GM19328 (cell line): ENCODE measurements at regions not wholly inside any gene's neighbourhood (a gene's known extent, or its start where the extent isn't known, plus 50 kb on each side); places are given as distances from the start of the nearest gene placed in this dataset.

Experiments
- ATAC-seq: cut with Tn5 transposase; IDR thresholded peaks from one replicate; pipeline ENCODE4 v1.9.1; 2021; ENCODE audit warnings: mild to moderate bottlenecking, moderate library complexity; ENCODE audit not compliant: unreplicated experiment

DNA sequence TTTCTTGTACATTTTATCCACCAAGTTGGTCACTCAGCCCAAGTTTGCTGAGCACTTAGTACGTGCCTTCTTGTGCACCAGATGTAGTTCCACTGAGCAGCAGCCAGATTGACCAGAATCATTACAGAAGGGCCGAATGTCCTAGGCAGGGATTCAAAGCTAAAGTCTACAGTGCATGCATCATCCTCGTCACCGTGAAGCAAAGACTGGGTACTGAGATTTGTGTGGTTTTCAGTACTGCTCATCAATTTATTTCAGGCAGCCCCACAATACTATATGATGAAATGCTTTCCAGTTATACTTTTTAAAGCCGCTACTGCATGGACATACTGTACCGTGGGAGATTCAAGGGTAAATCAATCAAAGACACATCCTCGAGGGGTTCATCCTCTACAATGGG lies 227.0 kb downstream of the ARRDC4 start:
- ATAC-seq = no peak

DNA sequence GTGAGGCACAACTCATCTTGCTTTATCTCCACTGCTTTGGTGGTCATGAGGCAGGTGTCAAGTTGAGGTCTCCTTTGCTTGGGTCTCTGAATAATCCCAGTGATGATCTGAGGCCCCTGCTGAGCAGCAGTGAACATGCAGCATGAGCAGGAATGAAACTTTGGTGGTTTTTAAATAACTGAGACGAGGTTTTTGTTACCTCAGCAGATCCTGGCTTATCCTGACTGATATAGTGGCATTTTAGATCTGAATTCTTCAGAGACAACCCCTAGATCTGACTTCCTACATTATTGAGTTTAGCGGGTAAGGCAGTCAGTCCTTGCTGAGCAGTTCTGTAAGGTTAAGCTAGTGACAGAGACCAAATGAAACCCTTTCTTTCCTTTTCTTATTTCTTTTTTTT lies 230.4 kb downstream of the ARRDC4 start:
- ATAC-seq = no peak

DNA sequence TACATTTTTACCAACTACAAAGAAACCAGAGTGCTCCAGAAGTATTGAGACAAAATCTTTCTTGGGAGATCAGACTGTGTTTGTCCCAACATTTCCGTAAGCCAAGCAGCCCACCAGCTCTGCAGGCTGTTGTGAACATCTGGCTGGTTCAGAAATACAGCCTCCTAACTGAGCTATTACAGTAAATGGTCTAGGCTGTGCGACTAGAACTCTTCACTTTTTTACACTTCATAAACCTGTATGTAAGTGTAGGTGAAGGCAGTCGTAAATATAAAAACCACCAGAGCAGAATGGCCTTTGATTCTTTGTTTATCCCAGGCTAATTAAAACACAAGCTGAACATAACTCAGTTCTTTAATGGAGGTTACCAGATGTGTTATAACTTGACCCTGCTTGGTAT lies 235.3 kb downstream of the ARRDC4 start:
- ATAC-seq = no peak

DNA sequence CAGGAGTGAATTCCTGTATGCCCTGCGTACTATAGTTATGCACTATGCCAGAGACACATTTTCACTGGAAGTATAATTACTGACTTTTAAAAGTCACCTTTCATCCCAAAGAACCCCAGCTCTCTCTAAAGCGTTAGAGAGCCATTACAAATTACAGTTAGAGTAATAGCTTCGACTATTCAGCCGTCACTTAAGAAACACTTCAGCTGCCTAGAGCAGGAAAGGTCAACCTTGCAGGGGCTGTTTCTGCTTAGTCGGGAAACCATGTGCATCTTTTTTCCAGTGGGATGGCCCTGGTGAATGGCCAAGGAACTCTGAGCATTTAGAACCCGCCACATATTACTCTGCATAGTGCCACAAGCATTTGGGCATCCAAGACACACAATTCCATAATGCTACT lies 235.9 kb downstream of the ARRDC4 start:
- ATAC-seq = no peak

DNA sequence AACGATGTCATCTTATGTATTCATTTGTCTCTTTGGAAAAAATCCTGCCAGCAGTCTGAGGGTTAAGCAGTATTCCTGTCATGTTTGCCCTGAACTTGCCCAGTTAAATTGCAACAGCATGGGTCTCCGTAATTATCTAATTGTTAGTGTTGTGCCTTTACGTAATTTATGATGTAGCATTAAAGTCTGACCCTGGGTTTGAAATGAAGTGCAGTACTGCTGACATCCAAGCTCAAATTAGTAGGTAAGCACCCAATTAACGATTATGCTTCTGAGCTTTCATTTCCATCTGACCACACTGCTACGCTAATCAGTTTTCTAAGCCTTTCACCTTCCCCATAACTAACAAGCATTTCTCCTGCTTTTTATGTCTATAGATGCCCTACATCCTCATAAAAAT lies 241.8 kb downstream of the ARRDC4 start:
- ATAC-seq = no peak

DNA sequence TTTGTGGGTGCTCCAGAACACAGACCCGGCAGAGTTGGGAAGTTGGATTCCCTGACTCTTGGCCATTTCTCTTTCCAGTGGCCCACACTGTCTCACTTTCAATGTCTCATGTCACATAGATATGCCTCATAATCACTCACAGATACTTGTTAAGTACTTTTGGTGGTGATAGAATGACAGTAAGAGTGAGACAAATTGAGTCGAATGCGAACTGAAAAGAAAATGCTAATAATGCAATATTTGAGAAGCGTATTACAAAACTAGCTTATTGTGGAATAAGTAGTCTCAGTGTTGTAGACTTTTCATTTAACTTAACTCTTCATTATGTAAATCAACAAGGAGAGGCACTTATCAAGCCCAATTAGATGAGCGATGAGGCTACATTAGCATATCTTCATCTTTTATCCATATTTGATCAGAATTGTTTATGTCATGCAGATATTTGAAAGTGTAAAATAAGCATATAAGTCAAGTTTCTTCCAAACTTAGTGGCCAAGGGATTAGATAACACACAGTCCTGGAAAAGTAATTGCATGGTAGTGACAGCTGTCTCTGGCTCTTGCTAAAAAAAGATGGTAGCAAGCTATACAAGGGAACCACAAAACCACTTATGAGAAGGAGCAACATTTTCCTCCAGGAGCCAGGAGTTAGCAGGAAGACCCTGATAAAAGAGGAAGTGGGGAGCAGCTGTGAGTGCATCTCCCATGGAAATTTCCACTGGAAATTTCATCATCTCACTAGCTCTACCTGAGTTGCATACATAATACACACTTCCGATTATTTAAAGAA lies 243.6 kb downstream of the ARRDC4 start:
- no peak for ATAC-seq

DNA sequence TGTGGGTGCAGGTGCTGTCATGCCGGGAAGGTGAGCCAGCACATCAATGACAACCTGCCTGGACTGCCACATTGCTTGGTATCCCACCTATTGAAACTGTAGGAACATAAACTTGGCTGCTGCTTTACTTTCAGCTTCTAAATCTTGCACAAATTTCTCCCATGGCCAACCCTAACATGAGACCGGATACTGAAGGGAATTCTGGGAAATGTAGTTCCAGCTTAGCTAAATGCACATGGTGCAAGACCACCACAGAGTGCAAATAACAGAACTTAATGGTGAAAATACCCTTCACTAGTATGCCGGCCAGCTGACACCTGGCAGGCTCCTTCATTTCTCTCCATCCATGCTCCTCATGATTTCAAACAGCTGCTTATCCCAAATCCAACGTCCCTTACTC lies 247.4 kb downstream of the ARRDC4 start:
- ATAC-seq = no peak

DNA sequence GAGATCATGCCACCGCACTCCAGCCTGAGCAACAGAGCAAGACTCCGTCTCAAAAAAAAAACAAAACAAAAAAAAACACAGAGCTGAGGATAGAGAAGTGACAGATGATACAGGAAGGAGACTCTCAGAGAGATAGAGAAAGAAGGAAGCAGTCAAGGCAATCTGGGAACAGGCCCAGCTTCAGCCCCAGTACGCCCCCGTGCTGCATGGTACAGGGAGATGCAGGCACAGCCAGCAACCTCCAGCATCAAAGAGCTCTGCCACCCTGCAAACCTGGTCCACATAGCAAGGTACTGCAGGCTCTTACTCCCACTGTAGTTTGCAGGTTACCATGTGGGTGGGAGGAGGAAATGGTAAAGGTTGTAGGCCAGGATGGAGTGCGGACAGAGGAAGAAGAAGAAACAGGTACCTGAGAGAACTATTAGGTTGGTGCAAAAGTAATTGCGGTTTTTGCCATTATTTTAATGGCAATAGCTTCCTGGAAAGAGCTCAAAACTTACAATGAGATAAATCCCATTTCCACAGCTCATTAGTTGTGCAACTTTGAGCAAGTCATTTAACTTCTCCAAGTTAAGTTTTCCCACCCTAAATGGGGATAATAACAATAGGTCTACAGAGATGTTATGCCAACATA lies 253.0 kb downstream of the ARRDC4 start:
- no peak for ATAC-seq

DNA sequence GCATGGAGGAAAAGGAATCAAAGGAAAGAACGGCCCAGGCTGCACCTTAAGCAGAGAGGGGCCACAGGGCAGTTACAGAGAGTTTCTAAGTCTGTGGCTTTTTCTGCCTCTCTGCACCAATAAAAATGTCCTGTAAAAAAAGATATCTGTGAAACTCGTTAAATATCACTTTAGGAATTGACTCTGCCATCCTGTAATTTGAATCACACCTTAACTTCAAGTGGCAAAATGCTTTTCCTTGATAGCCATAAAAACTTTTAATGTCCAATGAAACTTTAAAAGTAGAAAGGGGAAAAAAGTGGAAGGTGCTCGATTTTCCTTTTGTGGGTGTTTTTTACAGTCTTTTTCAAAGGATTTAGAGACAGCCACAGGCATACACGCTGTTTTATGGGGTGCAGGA lies 255.7 kb downstream of the ARRDC4 start:
- no peak for ATAC-seq

DNA sequence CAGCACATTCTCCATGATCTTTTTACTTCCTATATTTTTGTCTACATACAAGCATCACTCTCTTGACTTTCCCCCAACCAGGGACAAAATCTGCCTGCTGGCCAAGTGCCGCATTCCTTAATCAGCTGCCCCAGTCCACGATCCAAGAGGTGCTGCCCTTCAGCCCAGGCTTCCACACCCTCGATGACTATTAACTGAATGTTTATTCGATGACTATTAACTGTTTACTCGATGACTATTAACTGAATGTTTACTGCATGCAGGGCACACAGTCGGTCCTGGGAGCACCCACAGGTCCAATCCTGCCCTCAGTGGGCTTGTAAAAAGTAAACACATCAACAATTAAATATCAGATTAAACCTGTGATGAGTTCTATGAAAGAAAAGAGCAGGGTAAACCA lies 256.9 kb downstream of the ARRDC4 start:
- no peak for ATAC-seq

DNA sequence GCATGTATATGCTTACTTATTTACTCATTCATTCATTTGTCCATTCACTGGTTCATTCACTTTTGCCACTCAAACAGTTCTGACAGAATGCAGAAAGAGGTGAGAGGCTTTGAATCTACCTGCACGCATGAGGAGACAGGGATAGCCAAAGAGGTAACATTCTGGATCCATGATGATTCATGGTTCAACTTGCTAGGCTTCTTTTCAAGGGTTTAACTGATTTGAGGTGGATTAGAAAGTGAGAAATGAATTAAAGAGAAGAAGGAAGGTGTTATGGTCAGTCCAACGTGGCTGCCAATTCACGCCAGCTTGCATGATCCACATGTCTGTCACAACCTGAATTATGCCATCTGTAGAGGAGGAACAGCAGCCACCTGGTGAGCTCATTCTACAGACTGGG lies 260.6 kb downstream of the ARRDC4 start:
- no peak for ATAC-seq

DNA sequence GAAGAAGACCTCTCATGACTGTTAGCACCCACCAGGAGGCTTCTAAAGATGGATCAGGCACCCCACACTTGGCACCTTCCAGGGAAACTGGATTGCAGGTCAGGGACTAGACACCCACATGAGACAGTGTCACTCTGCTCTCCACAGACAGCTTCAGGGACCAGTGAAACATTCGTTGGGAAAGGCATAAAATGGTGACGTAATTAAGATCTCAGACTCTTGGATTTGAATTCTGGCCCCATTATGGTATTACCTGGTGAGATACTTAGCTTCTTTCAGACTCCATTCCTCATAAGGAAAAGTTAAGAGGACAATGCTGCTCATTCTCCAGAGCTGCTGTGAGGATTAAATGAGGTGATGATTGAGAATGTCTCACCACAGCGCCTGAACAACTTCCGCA lies 261.1 kb downstream of the ARRDC4 start:
- ATAC-seq = no peak

DNA sequence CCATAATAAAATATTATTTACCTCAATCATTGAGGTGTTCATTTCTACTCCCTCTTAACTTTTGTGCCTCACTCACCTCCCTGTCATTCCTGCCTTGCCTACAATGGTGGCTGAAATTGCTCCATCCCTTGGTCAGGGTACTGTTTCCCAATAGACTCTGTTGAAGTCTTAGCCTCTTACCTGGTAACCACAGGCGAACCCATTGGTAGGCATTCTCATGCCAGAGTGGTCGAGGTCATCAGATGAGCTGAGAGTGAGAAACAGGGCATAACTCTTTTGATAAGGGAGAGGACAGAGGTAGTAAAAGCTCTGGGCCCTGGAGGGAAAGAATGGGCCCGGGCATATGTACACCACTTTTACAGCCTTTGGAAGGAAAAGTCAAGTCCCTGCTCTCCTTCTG lies 265.6 kb downstream of the ARRDC4 start:
- no peak for ATAC-seq

DNA sequence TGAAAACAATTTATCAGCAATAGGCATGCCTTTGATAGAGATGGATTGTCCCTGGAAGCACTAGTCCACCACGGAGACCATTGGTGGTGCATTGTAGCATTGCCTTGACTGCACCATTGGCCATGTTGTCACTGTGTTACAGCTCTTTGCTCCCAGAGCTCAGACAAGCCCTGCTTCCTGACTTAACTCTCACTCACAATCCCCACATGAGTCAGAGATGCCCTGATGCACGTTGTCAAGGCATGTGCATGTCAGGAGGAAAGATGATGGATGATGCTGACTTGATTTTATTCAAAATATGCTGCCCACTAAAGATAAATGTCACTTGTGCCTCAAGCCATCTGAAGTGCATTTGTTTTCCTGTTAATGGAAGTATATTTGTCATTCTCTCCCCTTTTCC lies 266.1 kb downstream of the ARRDC4 start:
- ATAC-seq = no peak

DNA sequence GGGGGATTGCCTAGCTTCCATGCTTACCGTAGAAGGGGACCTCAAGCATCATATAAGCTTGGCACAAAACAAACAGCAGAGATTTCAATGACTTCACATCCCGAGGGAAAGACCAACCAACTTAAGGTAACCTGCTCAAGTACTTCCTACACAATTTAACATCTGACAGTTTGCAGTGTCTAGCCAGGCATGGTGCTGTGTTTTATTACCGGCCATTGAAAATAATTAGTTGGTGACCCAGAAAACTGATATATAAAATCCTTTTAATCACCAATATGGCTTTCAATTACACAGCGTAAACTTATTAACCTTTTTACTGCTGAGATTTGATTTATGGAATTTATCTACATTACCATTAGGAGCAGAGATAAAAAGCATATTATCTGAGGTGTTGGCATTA lies 268.3 kb downstream of the ARRDC4 start:
- ATAC-seq = no peak

DNA sequence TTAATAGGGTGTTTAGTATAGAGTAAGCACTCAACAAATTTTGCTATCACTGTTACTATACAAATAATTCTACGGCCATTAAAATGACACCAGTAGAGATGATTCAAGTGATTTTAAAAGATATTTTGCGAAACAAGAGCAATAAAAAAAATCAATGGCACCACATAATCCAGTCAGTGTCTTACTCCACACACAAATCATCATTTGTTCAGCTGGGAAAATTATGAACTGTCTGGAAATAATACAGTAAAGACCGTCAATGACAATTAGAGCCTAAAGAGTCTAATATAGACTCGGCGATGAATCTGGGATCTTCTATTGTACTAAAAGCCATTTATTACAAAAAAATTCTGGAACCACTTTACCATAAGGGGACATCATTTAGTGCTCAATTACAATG lies 270.5 kb downstream of the ARRDC4 start:
- ATAC-seq = no peak

DNA sequence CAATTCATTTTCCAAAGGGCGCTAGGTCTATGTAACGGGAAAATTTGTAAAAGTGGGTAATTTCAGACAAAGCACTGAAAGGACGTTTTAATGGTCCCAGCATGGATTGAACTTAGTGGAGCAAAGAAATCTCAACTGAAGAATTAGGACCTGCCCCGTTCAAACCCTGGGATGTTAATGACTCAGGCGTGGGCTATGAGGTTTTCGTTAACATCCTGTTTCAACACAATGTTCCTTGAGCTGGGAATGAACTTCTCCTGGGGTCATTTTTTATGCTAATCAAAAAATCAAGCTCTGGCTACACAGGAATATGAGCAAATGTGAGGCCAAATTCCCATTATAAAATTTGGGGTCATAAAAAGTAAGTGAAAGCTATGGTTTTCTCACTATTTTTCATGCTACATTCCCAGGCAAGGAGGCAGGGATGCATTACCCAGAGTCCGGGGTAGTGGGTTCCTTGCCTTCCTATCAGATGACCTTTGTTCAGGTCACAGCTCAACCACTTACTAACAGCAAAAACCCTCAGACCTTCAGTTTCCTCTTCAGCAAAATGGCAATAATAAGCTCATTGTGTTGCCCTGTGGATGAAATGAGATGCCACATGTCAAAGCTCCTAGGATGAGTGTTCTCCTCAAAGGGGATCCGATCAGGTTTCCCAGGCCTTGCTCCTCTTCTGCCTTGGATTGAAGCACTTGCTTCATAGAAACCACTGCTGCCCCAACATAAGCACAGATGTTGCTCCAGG lies 271.4 kb downstream of the ARRDC4 start:
- ATAC-seq = no peak

DNA sequence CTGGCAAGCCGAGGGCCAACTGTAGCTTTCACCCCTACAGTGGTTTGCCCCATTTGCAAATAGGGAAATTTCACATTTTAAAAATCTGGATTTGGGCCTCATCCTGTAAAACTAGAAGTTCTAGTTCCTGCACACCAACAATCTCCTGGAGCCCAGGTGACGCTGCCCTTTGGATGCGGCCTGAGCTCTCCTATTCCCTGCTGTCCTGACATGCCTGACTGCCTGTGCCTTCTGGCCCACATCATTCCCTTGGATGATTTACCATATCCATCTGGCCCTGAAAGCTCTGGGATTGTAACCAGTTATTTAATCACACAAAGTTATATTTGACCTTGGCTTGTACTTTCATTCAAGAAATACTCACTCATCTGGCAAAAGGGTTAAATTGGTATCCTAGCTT lies 272.3 kb downstream of the ARRDC4 start:
- no peak for ATAC-seq

DNA sequence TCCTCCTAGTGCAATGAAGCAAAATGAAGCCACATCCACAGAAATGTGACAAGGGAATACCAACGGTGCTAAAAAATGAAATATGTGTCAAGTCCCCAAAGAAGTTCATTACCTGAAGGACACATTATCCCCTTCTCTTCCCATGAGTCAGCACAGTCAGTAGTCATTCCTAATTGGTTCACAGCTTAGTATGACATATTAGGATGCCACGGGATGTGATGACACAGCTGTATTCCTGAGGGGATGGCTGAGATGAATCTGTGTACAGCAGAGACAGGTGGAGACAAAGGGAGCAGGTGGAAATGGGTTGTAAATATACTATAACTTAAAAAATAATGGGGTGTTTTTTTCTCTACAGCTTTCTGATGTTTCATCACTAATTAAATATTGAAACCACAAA lies 273.4 kb downstream of the ARRDC4 start:
- no peak for ATAC-seq

DNA sequence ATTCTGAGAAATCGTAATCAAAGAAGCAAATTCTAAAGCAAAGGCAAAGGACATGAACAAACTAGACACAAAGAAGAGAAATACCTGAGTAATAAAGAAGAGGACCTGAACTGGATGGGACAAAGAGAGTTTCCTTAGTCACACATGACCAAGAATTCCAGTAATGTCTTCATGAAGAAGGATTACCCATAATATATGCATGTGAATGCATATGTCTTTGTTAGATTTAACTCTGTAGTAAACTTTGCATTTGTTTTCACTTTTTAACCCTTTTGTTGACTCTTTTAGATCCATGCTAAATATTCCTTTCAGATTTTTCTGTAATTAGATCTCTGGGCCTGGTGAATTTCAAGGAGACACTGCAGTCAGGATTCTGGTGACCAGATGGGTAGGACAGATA lies 279.8 kb downstream of the ARRDC4 start:
- ATAC-seq = no peak

DNA sequence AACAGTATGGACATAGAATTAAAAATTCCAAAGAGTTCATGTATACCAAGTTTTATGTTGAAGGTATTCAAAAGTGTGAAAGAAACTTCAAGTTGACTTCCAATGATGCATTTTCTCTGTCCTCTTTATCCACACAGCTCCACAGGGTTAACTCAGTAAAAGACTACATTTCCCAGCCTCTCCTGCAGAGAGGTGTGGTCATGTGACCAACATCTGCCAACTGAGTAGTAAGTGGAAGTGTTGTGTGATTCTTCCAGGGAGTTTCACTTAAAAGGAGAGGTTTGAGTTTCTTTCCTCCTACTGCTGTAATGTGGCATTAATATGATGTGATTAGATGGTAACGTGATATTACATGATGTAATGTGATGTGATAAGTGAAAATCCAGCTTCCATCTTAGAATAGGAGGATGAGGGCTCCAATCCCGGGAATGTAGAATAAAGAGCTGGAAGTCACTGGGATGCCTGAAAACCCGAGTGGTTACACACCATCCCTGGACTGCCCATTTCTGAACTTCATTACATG lies 280.6 kb downstream of the ARRDC4 start:
- ATAC-seq = no peak

DNA sequence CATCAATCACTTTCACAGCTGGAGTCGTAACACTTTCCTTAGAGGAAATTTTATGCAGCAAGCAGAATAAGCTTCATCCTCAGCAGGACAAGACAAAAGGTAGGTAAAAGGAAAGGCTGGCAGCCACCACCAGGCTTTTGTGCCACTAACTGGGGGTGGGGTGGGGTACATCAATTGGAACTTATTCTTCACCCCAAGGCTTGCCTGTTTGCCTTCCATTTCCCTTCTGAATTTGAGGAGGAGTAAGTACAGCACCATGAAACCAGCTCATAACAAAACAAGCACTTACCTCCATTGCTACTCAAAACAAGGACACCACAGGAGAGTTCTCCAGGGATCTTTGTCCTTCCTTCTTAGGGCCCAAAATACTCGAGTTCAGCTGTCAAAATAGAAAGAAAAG lies 296.8 kb downstream of the ARRDC4 start:
- no peak for ATAC-seq
